ENCODE measurements at regions not wholly inside any gene's neighbourhood (a gene's known extent, or its start where the extent isn't known, plus 50 kb on each side); places are given as distances from the start of the nearest gene placed in this dataset.

GRCh38 chr9:86766912-86767311 is 180.4 kb downstream of the GAS1 start:
- Mint-ChIP-seq H3K27me3 (peaks cover 6% of the 10 kb centered on the region), H3K4me3 (no peak overlapping the region), H3K4me1 (no peaks in the 10 kb centered on the region), H3K9me3 (peaks cover 0 to 7% (median 0%) of the 10 kb centered on the region in 7 donors), H3K36me3 (no peaks in the 10 kb centered on the region), H3K27ac (no peak overlapping the region)
- Histone ChIP-seq H3K4me3 (ENCODE audit: low read depth, low read length) (no peak overlapping the region), H3K4me1 (ENCODE audit: control insufficient read depth, insufficient read depth, low read length, poor library complexity, severe bottlenecking) (no peaks in the 10 kb centered on the region), H3K27ac (ENCODE audit: insufficient read depth, low read length, poor library complexity, severe bottlenecking) (no peak overlapping the region), H3K27me3 (ENCODE audit: control insufficient read depth, insufficient read depth, low read length) (no peaks in the 10 kb centered on the region), H3K36me3 (ENCODE audit: control insufficient read depth, insufficient read depth, low read length) (no peaks in the 10 kb centered on the region), H3K9me3 (ENCODE audit: control insufficient read depth in 2 of 2, low read length in 2 of 2) (no peaks in the 10 kb centered on the region)
- ATAC-seq (ENCODE audit: low read depth in 2 of 2) (no peak), DNase-seq (no peak)

- no peak overlapping the region for H3K27ac ChIP-seq (ENCODE audit: insufficient read depth, low read length, poor library complexity, severe bottlenecking)
- H3K36me3 Mint-ChIP-seq: no peaks in the 10 kb centered on the region
- H3K27me3 Mint-ChIP-seq: peaks cover 6% of the 10 kb centered on the region
- no peaks in the 10 kb centered on the region for H3K4me1 ChIP-seq (ENCODE audit: control insufficient read depth, insufficient read depth, low read length, poor library complexity, severe bottlenecking)
- H3K9me3 Mint-ChIP-seq: peaks cover 0 to 7% (median 0%) of the 10 kb centered on the region in 7 donors
- H3K9me3 ChIP-seq (ENCODE audit: control insufficient read depth in 2 of 2, low read length in 2 of 2): no peaks in the 10 kb centered on the region
- no peak for DNase-seq
- ATAC-seq (ENCODE audit: low read depth in 2 of 2): no peak
- no peak overlapping the region for H3K4me3 ChIP-seq (ENCODE audit: low read depth, low read length)
- no peaks in the 10 kb centered on the region for H3K4me1 Mint-ChIP-seq
- no peak overlapping the region for H3K27ac Mint-ChIP-seq
- H3K36me3 ChIP-seq (ENCODE audit: control insufficient read depth, insufficient read depth, low read length): no peaks in the 10 kb centered on the region
- H3K27me3 ChIP-seq (ENCODE audit: control insufficient read depth, insufficient read depth, low read length): no peaks in the 10 kb centered on the region
- H3K4me3 Mint-ChIP-seq: no peak overlapping the region
These were observed 180.8 kb downstream of the GAS1 start for GRCh38 chr9:86766511-86766910.

GRCh38 chr9:86765746-86766430 is 181.4 kb downstream of the GAS1 start:
- Histone ChIP-seq H3K4me3 (ENCODE audit: low read depth, low read length) (no peak overlapping the region), H3K27ac (ENCODE audit: insufficient read depth, low read length, poor library complexity, severe bottlenecking) (no peak overlapping the region), H3K4me1 (ENCODE audit: control insufficient read depth, insufficient read depth, low read length, poor library complexity, severe bottlenecking) (no peaks in the 10 kb centered on the region), H3K9me3 (ENCODE audit: control insufficient read depth in 2 of 2, low read length in 2 of 2) (no peaks in the 10 kb centered on the region), H3K27me3 (ENCODE audit: control insufficient read depth, insufficient read depth, low read length) (no peaks in the 10 kb centered on the region), H3K36me3 (ENCODE audit: control insufficient read depth, insufficient read depth, low read length) (no peaks in the 10 kb centered on the region)
- no peaks in the 10 kb centered on the region for H3K36me3 Mint-ChIP-seq
- no peak for ATAC-seq (ENCODE audit: low read depth in 2 of 2)
- no peak overlapping the region for H3K4me3 Mint-ChIP-seq
- peaks cover 6% of the 10 kb centered on the region for H3K27me3 Mint-ChIP-seq
- H3K27ac Mint-ChIP-seq: no peak overlapping the region
- peaks cover 0 to 7% (median 0%) of the 10 kb centered on the region in 7 donors for H3K9me3 Mint-ChIP-seq
- DNase-seq: no peak
- H3K4me1 Mint-ChIP-seq: no peaks in the 10 kb centered on the region

- no peaks in the 10 kb centered on the region for H3K4me1 ChIP-seq (ENCODE audit: control insufficient read depth, insufficient read depth, low read length, poor library complexity, severe bottlenecking)
- H3K27me3 Mint-ChIP-seq: peaks cover 6% of the 10 kb centered on the region
- H3K36me3 ChIP-seq (ENCODE audit: control insufficient read depth, insufficient read depth, low read length): no peaks in the 10 kb centered on the region
- no peaks in the 10 kb centered on the region for H3K36me3 Mint-ChIP-seq
- no peak overlapping the region for H3K4me3 ChIP-seq (ENCODE audit: low read depth, low read length)
- DNase-seq (no peak), ATAC-seq (ENCODE audit: low read depth in 2 of 2) (no peak)
- H3K27ac Mint-ChIP-seq: no peak overlapping the region
- H3K27ac ChIP-seq (ENCODE audit: insufficient read depth, low read length, poor library complexity, severe bottlenecking): no peak overlapping the region
- H3K4me1 Mint-ChIP-seq: no peaks in the 10 kb centered on the region
- no peaks in the 10 kb centered on the region for H3K27me3 ChIP-seq (ENCODE audit: control insufficient read depth, insufficient read depth, low read length)
- no peak overlapping the region for H3K4me3 Mint-ChIP-seq
- H3K9me3 Mint-ChIP-seq: peaks cover 0 to 7% (median 0%) of the 10 kb centered on the region in 7 donors
- no peaks in the 10 kb centered on the region for H3K9me3 ChIP-seq (ENCODE audit: control insufficient read depth in 2 of 2, low read length in 2 of 2)
These were observed 182.5 kb downstream of the GAS1 start for GRCh38 chr9:86764671-86765343.

- Histone ChIP-seq H3K27ac (ENCODE audit: insufficient read depth, low read length, poor library complexity, severe bottlenecking) (no peak overlapping the region), H3K27me3 (ENCODE audit: control insufficient read depth, insufficient read depth, low read length) (no peaks in the 10 kb centered on the region), H3K4me3 (ENCODE audit: low read depth, low read length) (no peak overlapping the region), H3K4me1 (ENCODE audit: control insufficient read depth, insufficient read depth, low read length, poor library complexity, severe bottlenecking) (no peaks in the 10 kb centered on the region), H3K36me3 (ENCODE audit: control insufficient read depth, insufficient read depth, low read length) (no peaks in the 10 kb centered on the region), H3K9me3 (ENCODE audit: control insufficient read depth in 2 of 2, low read length in 2 of 2) (no peaks in the 10 kb centered on the region)
- ATAC-seq (ENCODE audit: low read depth in 2 of 2): no peak
- peaks cover 0 to 7% (median 0%) of the 10 kb centered on the region in 7 donors for H3K9me3 Mint-ChIP-seq
- H3K36me3 Mint-ChIP-seq: no peaks in the 10 kb centered on the region
- H3K27me3 Mint-ChIP-seq: peaks cover 6% of the 10 kb centered on the region
- no peak overlapping the region for H3K27ac Mint-ChIP-seq
- no peak for DNase-seq
- no peaks in the 10 kb centered on the region for H3K4me1 Mint-ChIP-seq
- no peak overlapping the region for H3K4me3 Mint-ChIP-seq
These were observed 183.1 kb downstream of the GAS1 start for GRCh38 chr9:86764221-86764624.

GRCh38 chr9:86763791-86764190 is 183.5 kb downstream of the GAS1 start:
- no peaks in the 10 kb centered on the region for H3K4me1 Mint-ChIP-seq
- Histone ChIP-seq H3K4me1 (ENCODE audit: control insufficient read depth, insufficient read depth, low read length, poor library complexity, severe bottlenecking) (no peaks in the 10 kb centered on the region), H3K27me3 (ENCODE audit: control insufficient read depth, insufficient read depth, low read length) (no peaks in the 10 kb centered on the region), H3K4me3 (ENCODE audit: low read depth, low read length) (no peak overlapping the region), H3K27ac (ENCODE audit: insufficient read depth, low read length, poor library complexity, severe bottlenecking) (no peak overlapping the region), H3K36me3 (ENCODE audit: control insufficient read depth, insufficient read depth, low read length) (no peaks in the 10 kb centered on the region), H3K9me3 (ENCODE audit: control insufficient read depth in 2 of 2, low read length in 2 of 2) (no peaks in the 10 kb centered on the region)
- DNase-seq (no peak), ATAC-seq (ENCODE audit: low read depth in 2 of 2) (no peak)
- no peaks in the 10 kb centered on the region for H3K36me3 Mint-ChIP-seq
- peaks cover 0 to 7% (median 0%) of the 10 kb centered on the region in 7 donors for H3K9me3 Mint-ChIP-seq
- no peak overlapping the region for H3K4me3 Mint-ChIP-seq
- H3K27me3 Mint-ChIP-seq: peaks cover 6% of the 10 kb centered on the region
- no peak overlapping the region for H3K27ac Mint-ChIP-seq

GRCh38 chr9:86757382-86757720 is 190.0 kb downstream of the GAS1 start:
- Mint-ChIP-seq H3K4me1 (no peaks in the 10 kb centered on the region), H3K9me3 (peaks cover 0 to 4% (median 0%) of the 10 kb centered on the region in 7 donors), H3K4me3 (no peak overlapping the region), H3K27me3 (no peaks in the 10 kb centered on the region), H3K27ac (no peak overlapping the region), H3K36me3 (no peaks in the 10 kb centered on the region)
- H3K36me3 ChIP-seq (ENCODE audit: control insufficient read depth, insufficient read depth, low read length): no peaks in the 10 kb centered on the region
- no peaks in the 10 kb centered on the region for H3K27me3 ChIP-seq (ENCODE audit: control insufficient read depth, insufficient read depth, low read length)
- ATAC-seq (ENCODE audit: low read depth in 2 of 2): no peak
- H3K4me3 ChIP-seq (ENCODE audit: low read depth, low read length): no peak overlapping the region
- H3K9me3 ChIP-seq (ENCODE audit: control insufficient read depth in 2 of 2, low read length in 2 of 2): no peaks in the 10 kb centered on the region
- no peaks in the 10 kb centered on the region for H3K4me1 ChIP-seq (ENCODE audit: control insufficient read depth, insufficient read depth, low read length, poor library complexity, severe bottlenecking)
- no peak for DNase-seq
- no peak overlapping the region for H3K27ac ChIP-seq (ENCODE audit: insufficient read depth, low read length, poor library complexity, severe bottlenecking)

All from CD4-positive, CD25-positive, alpha-beta regulatory T cell (primary cell).